Vagina (tissue), 2 donors: ENCODE measurements at regions not wholly inside any gene's neighbourhood (a gene's known extent, or its start where the extent isn't known, plus 50 kb on each side); places are given as distances from the start of the nearest gene placed in this dataset.

ENCODE experiments used
- CTCF ChIP-seq, 3 experiments: fragments of 450-650 bp in 2 of 3; fragments of 200-600 bp in 1 of 3; sonication (generic) in 1 of 3; IDR thresholded peaks; one replicate each; pipeline ENCODE4 v1.5.1; 2017 to 2019; ENCODE audit warnings: antibody characterized with exemption in 3 of 3, mild to moderate bottlenecking in 2 of 3, moderate library complexity in 2 of 3
- POLR2A ChIP-seq, 2 donors: fragments of 450-650 bp; IDR thresholded peaks; one replicate each; pipeline ENCODE4 v1.6.1; 2017; ENCODE audit warnings: antibody characterized with exemption in 2 of 2, mild to moderate bottlenecking in 2 of 2, moderate library complexity in 2 of 2
- POLR2AphosphoS5 ChIP-seq, 2 donors: sonication (generic); formaldehyde crosslinking; IDR thresholded peaks; one replicate each; pipeline ENCODE4 v1.9.0; 2017; ENCODE audit warnings: antibody characterized with exemption in 2 of 2, mild to moderate bottlenecking in 2 of 2, low read depth in 1 of 2; ENCODE audit not compliant: insufficient read depth in 1 of 2

GRCh38 chr2:71919708-71920107, 228.0 kb downstream of the CYP26B1 start:
- TF ChIP-seq POLR2AphosphoS5 (IDR thresholded peaks at IDR 0.05; ENCODE audit: insufficient read depth in 1 of 2, low read depth in 1 of 2) (no peak), CTCF (IDR thresholded peaks at IDR 0.05) (no peak), POLR2A (IDR thresholded peaks at IDR 0.05) (no peak)
